ENCODE measurements at regions not wholly inside any gene's neighbourhood (a gene's known extent, or its start where the extent isn't known, plus 50 kb on each side); places are given as distances from the start of the nearest gene placed in this dataset.
"Not testable (repeated sequence)": the region's sequence is repeated elsewhere in the genome, so short reads cannot be mapped to it uniquely, and the experiment has no call there.

DNA sequence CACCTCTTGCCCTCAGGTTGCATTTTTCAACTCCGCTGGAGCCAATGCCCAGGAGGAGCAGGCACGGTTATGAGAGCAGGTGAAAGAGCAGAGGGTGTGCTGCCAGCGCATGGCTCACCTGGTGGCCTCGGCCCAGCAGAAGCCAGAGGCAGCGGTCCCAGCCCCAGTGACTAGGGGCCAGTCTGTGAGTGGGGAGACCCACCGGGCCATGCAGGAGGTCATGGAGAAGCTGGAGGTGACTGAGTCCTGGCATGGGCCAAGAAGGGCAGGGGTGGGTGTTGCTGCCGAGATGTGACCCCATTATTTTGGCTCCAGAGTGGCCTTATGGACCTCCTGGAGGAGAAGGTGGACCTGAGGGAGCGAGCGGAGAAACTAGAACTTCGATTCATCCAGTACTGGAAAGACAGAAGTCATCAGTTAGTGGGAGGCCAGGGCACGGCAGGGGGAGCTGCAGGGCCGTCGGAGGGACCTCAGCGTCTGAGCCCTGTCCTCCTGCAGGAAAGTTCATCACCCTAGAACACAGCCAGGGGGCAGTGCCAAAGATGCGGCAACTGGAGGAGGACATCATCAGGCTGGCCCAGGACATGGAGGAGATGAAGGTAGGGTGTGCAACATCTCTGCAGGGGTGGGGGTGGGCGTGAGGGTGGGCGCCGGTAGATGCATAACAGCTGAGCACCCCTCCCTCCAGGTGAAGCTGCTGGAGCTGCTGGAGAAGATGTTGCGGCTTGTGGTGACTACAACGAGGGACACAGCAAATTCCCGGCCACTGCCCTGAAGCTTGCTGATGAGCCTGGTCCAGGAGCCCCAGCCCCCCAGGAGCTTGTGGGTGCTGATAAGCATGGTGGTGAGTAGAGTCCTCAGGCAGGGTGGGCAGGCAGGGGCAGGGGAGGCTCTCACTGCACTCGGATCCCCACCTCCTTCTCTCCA, 58.9 kb upstream of the LYSMD4 start (continued):
- TF ChIP-seq MIER2 (CRISPR knock-in tag; IDR thresholded peaks at IDR 0.05), result peak; percentile 32; the same call in 1 of the 2 replicates
- peak; percentile 37; the same call in 1 of the 2 replicates for TF ChIP-seq ZNF501 (CRISPR knock-in tag; IDR thresholded peaks at IDR 0.05)
- TF ChIP-seq PAWR (CRISPR knock-in tag; IDR thresholded peaks at IDR 0.05; ENCODE audit: borderline replicate concordance), result 0 out of 2 replicates have a peak, but pooled peaks have one; percentile 56
- TF ChIP-seq ZBTB38 (CRISPR knock-in tag; IDR thresholded peaks at IDR 0.05), result peak; percentile 65; the same call in 1 of the 2 replicates
- TF ChIP-seq HDAC2 (CRISPR knock-in tag; IDR thresholded peaks at IDR 0.05), result peak; percentile 44; the same call in 1 of the 2 replicates
- TF ChIP-seq, protein P1, sequence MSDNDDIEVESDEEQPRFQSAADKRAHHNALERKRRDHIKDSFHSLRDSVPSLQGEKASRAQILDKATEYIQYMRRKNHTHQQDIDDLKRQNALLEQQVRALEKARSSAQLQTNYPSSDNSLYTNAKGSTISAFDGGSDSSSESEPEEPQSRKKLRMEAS (IDR thresholded peaks at IDR 0.05), result peak; percentile 19; the same call in 1 of the 2 replicates
- TF ChIP-seq ZNF691 (CRISPR knock-in tag; IDR thresholded peaks at IDR 0.05; ENCODE audit: borderline replicate concordance, low read depth), result peak; percentile 61; the same call in 1 of the 2 replicates
- TF ChIP-seq GATAD2A (CRISPR knock-in tag; IDR thresholded peaks at IDR 0.05), result peak; percentile 55; the same call in 1 of the 2 replicates
- TF ChIP-seq DPF2 (CRISPR knock-in tag; IDR thresholded peaks at IDR 0.05; ENCODE audit: borderline replicate concordance, low read depth), result 0 out of 2 replicates have a peak, but pooled peaks have one; percentile 35
- TF ChIP-seq, protein P2, sequence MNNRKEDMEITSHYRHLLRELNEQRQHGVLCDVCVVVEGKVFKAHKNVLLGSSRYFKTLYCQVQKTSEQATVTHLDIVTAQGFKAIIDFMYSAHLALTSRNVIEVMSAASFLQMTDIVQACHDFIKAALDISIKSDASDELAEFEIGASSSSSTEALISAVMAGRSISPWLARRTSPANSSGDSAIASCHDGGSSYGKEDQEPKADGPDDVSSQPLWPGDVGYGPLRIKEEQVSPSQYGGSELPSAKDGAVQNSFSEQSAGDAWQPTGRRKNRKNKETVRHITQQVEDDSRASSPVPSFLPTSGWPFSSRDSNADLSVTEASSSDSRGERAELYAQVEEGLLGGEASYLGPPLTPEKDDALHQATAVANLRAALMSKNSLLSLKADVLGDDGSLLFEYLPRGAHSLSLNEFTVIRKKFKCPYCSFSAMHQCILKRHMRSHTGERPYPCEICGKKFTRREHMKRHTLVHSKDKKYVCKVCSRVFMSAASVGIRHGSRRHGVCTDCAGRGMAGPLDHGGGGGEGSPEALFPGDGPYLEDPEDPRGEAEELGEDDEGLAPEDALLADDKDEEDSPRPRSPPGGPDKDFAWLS (CRISPR knock-in tag; IDR thresholded peaks at IDR 0.05; ENCODE audit: borderline replicate concordance), result 0 out of 2 replicates have a peak, but pooled peaks have one; percentile 56
- peak; percentile 26; the same call in 1 of the 2 replicates for TF ChIP-seq SOX5 (CRISPR knock-in tag; IDR thresholded peaks at IDR 0.05; ENCODE audit: borderline replicate concordance)
- peak; percentile 89 for TF ChIP-seq STAG1 (CRISPR knock-in tag; IDR thresholded peaks at IDR 0.05)
- peak; percentile 51 for TF ChIP-seq ELF3 (CRISPR knock-in tag; IDR thresholded peaks at IDR 0.05)
- TF ChIP-seq CEBPG (CRISPR knock-in tag; IDR thresholded peaks at IDR 0.05), result 0 out of 2 replicates have a peak, but pooled peaks have one; percentile 10
- peak; percentile 47 for TF ChIP-seq XRCC5 (optimal IDR thresholded peaks at IDR 0.05; ENCODE audit: low read length)
- TF ChIP-seq POGZ (CRISPR knock-in tag; IDR thresholded peaks at IDR 0.05), result 0 out of 2 replicates have a peak, but pooled peaks have one; percentile 15
- 0 out of 2 replicates have a peak, but pooled peaks have one; percentile 47 for TF ChIP-seq ZNF331 (CRISPR knock-in tag; IDR thresholded peaks at IDR 0.05)

GRCh38 chr15:99790751-99791150, 57.5 kb upstream of the LYSMD4 start:
- in situ Hi-C loops (cut with HindIII; ENCODE audit: extremely low pct_ligation_motif_present, low pct_unique_long_range_greater_than_20kb); H3K9ac ChIP-seq (ENCODE audit: insufficient read depth, low read depth, low read length); H3K27ac ChIP-seq (ENCODE audit: extremely low read length, insufficient read depth, low read length); H3K4me2 ChIP-seq (ENCODE audit: low read depth, low read length); H3K4me3 ChIP-seq (replicated peaks in 1 of 3; ENCODE audit: insufficient read depth in 1 of 3, low read depth in 2 of 3, low read length in 3 of 3); H2AFZ ChIP-seq (ENCODE audit: low read length); H3K27me3 ChIP-seq (ENCODE audit: control insufficient read depth in 1 of 2, insufficient read depth in 2 of 2, low read length in 2 of 2); H3K79me2 ChIP-seq (ENCODE audit: insufficient read depth, low read length); FAIRE-seq; POLR2A ChIA-PET; H4K20me1 ChIP-seq (ENCODE audit: insufficient read depth, low read length); H3K36me3 ChIP-seq (replicated peaks in 1 of 2; ENCODE audit: control insufficient read depth in 1 of 2, insufficient read depth in 2 of 2, low read length in 2 of 2); BruUV-seq (replicated peaks); ATAC-seq; CTCF ChIA-PET (ENCODE audit: low intra/inter-chr PET ratio, low total read pairs); H3K9me3 ChIP-seq (ENCODE audit: low read length): not testable (repeated sequence)
- intact Hi-C loops (cut with micrococcal nuclease; ENCODE audit: unreplicated experiment), result loop anchor here (5.0 kb wide), 2 partner anchors 72 to 592 kb away; no protein-coding TSS in a partner anchor
- peak; percentile 18 for DNase-seq (ENCODE audit: low spot score)
- H3K4me1 ChIP-seq (ENCODE audit: insufficient read depth, low read length), result peaks cover 23% of the 10 kb centered on the region
- 87% methylated on average over 7 of the region's 7 CpGs for WGBS (ENCODE audit: low lambda C conversion rate)

All from HepG2 (cell line).